Hematopoietic multipotent progenitor cell treated with erythropoietin and hydrocortisone succinate and interleukin-3 and kit ligand, for 15 days (in vitro differentiated cells): ENCODE measurements at regions not wholly inside any gene's neighbourhood (a gene's known extent, or its start where the extent isn't known, plus 50 kb on each side); places are given as distances from the start of the nearest gene placed in this dataset.
"Not testable (repeated sequence)": the region's sequence is repeated elsewhere in the genome, so short reads cannot be mapped to it uniquely, and the experiment has no call there.

Experiments
- DNase-seq: peaks from one replicate; pipeline ENCODE4 v3.0.0-alpha.2; 2015; ENCODE audit warnings: low spot score

GRCh38 chr12:89856431-89856830 is 147.8 kb upstream of the ATP2B1 start:
- DNase-seq, result no peak

DNA sequence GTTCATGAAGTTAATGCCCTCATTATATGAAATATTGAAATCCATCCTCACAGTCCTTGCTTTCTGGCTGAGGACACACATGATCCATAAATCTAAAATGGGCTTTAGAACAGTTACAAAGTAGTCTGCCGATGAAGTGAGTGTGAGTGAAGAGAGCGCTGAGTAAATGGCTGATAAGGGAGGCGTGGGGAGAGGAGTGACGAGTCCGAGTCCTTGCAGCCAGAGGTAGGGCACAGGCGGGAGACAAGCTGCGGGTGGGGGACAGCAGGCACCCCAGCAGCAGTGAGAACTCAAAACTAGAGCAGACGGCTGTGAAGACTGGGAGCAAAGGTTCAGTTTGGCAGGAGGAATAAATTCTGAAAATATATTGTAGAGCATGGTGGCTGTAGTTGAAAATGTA is 140.1 kb upstream of the ATP2B1 start:
- DNase-seq, result no peak

- no peak for DNase-seq
These were observed 137.9 kb upstream of the ATP2B1 start for GRCh38 chr12:89846473-89847055.

DNA sequence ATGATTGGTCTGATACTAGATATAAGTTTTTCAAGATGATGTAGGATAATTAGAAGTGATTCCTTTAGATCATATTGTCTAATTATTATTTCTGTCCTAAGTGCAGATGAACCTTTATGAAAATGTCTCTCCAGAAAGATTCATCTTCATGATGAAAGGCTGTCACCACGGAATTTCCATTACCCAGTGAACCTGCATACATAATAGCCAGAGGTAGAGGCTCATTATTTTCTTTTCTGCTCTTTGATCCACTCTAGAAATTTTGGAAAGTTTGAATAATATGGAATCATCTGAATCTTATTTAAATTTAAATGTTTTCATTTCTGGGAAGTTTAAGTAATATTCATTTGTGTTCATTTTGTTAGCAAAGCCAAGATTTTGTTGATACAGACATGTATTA is 137.1 kb upstream of the ATP2B1 start:
- DNase-seq, result no peak

GRCh38 chr12:89845366-89845765 is 136.7 kb upstream of the ATP2B1 start:
- DNase-seq, result no peak

DNA sequence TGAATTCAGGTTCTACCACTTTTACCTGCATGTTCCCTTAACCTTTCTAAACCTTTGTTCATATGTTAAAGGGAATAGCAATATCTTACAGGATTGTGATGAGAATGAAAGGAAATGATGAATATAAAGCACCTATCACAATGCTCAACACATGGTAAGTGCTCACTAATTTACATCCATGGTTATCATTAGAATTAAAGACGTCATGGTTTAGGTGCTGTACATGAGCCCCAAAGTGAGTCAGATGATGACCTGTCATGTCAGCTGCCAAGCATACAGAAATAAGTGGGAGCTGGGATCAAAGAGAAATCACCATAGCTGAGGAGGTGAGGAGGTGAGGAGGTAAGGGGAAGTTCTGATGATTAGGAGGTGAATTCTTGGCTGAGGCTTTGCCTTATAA is 135.9 kb upstream of the ATP2B1 start:
- no peak for DNase-seq

- DNase-seq, result no peak
These were observed 131.7 kb upstream of the ATP2B1 start for GRCh38 chr12:89840162-89840922.

DNA sequence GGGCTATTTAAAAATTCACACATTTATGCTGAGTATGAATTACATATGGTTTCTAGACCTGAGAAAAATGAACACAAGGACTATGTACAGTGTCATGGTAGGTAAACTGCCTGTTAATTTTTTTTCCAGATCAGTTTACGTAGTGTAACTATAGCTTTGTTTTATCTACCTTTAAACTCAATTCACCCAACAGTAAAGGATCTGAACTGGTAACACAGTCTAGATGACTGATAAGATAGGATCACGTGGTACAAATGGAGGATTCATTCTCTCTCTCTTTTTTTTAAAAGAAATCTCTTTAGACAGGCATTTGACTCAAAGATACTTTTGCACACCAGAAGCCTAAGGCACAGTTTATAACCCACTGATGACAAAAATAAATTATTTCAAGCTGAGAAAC is 130.8 kb upstream of the ATP2B1 start:
- no peak for DNase-seq

GRCh38 chr12:89838833-89839232 is 130.2 kb upstream of the ATP2B1 start:
- no peak for DNase-seq

- no peak for DNase-seq
These were observed 127.4 kb upstream of the ATP2B1 start for GRCh38 chr12:89836026-89836425.

- no peak for DNase-seq
These were observed 126.0 kb upstream of the ATP2B1 start for GRCh38 chr12:89834676-89835075.

- no peak for DNase-seq
These were observed 125.0 kb upstream of the ATP2B1 start for GRCh38 chr12:89833337-89834252.

DNA sequence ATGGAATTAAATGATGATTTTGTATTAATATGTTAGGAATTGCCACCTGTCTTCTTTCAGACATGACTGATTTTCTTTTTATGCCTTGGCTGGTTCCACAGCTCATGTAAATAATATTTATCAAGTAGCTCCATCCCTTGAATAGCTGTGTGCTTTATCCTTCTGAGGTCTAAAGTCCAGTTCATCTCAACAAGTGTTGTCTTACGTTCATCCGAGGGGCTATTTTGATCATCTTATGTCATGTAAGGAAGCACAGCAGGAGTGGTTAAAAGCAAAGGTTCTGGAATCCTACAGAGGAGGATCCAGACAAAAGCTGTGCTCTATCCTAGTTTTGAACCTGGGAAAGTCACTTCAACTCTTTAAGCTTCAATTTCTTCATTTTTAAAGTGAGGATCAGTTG is 123.7 kb upstream of the ATP2B1 start:
- DNase-seq, result no peak

DNA sequence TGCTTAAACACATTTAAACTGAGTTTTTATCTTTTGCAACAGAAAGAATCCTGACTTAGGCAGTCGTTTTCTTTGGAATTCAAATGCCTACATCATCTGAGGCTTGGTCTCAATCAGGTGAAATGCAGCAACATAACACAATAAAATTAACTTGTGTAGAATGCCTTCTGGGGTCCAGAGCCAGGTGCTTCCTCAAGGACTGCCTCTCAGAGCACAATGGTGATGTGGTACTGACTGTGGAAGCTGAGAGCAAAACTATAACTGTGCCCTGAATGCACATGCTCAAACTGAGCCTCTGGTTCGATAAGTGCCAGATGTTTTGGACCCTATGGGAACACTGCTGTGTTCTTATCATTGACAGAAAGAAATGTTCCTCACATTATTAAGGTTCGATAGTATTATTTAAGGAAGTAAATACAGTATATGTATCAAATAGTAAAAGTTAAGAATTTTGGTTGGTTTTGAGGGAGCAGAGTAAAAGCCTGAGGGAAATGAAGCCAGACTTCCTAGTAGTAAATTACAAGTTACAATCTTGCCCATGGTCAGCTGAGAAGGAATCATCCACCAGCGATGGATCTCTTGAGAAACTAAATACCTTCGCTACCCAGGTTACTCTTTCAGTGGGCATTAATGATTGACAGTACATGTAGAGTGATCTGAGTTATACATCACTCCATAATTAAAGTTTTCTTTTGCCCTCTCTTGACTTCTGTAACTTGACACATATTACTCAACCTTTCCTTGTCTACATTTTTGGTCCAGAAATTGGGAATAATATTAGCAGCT is 122.9 kb upstream of the ATP2B1 start:
- no peak for DNase-seq

DNA sequence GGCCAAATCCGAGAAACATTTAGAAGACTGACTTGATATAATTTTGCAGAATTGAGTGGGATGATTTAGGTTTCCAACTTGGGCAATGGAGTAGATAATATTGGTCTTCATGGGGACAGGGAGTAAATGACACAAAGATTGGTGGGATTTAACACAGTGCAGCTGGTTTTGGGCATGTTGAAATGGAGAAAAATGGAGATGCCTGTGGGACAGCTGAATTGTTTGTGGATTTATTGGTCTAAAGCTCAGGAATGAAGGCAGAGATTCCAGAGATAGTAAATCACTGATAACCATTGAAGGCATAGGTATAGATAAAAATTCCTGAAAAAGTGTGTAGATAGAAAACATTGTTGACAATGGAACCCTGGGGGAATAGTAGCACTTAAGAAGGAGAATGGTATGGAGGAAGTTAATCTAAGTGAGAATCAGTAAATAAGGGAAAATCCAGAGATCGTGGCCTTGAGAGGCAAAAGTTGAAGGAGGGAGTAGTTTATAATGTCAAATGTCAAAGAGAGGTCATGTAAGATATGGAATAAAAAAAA is 120.9 kb upstream of the ATP2B1 start:
- DNase-seq, result no peak

GRCh38 chr12:89828575-89828974 is 119.9 kb upstream of the ATP2B1 start:
- no peak for DNase-seq

DNA sequence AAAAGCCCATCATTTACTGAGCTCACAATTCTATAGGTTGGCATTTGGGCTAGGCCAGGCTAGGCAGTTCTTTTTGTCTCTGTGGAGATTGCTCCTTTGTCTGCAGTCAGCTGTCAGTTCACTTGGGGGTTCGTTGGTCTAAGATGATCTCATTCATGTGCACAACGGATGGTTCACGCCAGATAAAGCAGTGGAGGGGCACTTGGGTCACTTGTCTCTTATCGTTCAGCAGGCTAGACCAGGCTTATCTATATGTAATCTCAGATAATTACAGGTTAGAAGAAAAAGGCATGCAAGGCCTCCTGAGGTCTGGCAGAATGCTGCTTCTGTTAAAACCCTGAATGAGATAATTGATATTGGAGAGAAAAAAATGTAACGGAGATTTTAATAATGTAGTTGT is 119.0 kb upstream of the ATP2B1 start:
- DNase-seq, result no peak

DNA sequence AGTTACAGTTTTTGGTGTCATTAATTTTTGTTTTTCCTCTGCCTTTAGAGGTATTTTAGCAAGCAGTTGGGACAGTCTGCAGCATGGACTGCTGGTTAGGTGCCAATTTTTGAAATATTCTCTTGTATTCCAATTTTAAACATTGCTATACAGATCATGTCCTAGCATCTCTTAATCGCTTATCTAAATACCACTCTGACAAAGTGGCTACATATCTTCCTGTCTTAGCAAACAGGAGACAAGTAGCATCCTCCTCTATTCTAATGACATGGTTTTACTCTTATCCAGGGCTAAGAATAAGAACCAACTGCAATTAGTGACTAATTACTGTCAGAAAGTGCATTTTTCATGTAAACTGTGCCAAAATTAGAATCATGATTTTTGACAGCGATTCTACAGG is 117.8 kb upstream of the ATP2B1 start:
- no peak for DNase-seq

GRCh38 chr12:89825591-89826449 is 117.2 kb upstream of the ATP2B1 start:
- no peak for DNase-seq

DNA sequence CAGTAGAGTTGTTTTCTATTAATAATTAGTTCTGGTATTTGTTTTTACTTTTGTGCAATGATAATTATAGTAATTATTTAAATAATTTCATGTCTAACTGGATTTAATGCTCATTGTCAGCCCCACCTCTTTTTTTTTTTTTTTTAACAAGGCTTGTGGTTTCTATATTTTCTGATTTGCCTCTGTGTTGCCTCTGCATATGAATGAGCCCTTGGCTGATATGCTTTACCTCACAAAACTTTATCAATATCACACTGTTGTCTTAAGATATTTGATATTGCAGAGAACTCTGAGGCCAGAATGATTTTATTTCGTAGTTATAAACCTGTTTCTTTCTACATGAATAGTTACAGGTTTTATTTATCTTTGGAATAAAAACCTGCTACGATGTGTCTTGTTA is 116.2 kb upstream of the ATP2B1 start:
- DNase-seq, result no peak

DNA sequence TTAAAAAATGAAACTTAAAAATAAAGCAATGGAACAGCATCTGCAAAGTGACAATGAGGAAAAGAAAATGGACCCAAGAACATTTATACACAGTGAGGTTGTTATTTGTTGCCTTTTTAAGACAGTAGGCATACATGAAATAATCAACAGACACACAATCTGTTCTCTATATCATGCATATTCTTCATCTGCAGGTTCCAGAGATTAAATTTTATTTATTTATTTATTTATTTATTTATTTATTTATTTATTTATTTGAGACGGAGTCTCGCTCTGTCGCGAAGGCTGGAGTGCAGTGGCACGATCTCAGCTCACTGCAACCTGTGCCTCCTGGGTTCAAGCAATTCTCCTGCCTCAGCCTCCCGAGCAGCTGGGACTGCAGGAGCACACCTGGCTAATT is 114.4 kb upstream of the ATP2B1 start:
- not testable (repeated sequence) for DNase-seq
